ENCODE measurements at regions not wholly inside any gene's neighbourhood (a gene's known extent, or its start where the extent isn't known, plus 50 kb on each side); places are given as distances from the start of the nearest gene placed in this dataset.
"Not testable (repeated sequence)": the region's sequence is repeated elsewhere in the genome, so short reads cannot be mapped to it uniquely, and the experiment has no call there.

GRCh38 chr10:34013235-34013634 is 678.8 kb upstream of the NRP1 start:
- DNase-seq, result no peak

DNA sequence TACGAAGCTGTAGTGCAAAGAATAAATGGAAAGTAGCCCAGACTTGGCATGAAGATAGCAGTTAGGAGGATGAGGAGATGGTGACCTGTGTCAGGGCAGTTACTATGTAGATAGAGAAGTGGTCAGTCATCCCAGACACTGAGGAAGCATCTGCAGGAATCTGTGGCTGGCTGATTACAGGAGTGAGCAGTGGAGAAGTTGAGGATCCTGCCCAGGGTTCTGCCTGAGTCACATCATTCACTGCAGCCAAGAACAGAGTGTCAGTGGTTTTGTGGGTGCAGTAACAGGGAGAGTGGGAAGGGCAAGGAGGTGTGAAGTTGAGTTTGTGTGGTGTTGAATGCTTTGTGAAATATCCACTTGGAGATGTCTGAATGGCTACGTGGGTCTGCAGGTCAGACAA is 676.4 kb upstream of the NRP1 start:
- no peak for DNase-seq

DNA sequence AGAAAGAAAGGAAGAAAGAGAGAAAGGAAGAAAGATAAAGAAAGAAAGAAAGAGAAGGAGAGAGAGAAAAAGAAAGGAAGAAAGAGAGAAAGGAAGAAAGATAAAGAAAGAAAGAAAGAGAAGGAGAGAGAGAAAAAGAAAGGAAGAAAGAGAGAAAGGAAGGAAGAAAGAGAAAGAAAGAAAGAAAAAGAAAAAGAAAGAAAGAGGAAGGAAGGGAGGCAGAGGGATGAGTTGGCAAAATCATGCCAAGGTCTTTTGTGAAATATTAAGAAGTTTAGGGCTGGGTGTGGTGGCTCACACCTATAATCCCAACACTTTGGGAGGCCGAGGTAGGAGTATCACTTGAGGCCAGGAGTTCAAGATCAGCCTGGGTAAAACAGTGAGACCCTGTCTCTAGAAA is 675.8 kb upstream of the NRP1 start:
- DNase-seq, result not testable (repeated sequence)

DNA sequence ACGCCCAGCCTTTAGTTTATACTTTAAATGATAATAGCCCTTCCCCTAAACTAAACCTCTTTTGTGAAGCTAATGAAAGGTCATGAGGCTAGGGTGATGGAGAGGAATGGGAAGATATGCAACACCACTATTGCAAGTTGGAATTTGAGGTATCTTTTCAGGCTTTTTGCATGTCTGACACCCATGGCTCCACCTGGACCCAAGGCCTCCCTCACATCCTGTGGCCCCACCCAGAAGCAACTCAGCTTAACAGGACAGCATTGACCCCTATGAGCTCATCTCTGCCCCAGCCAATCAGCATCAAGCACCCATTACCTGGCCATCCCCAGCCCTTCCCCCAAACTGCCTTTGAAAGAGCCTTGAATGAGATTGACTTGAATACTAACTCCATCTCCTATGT is 674.2 kb upstream of the NRP1 start:
- no peak for DNase-seq

DNA sequence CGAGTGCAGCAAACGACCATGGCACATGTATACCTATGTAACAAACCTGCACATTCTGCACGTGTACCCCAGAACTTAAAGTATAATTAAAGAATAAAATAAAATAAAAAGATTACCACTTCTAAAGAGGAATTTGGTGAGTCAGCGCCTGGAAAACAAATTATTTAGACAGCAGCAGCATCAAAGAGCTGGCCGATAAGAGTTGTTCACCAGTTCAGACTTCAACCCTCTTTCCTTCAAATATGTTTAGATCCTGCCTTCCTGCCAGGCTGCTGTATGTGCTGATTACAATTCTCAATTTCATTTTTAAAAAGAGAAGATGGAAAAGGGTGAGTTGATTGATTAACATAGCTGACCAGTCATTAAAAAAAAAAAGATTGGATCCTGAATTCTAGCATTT is 672.0 kb upstream of the NRP1 start:
- no peak for DNase-seq

DNA sequence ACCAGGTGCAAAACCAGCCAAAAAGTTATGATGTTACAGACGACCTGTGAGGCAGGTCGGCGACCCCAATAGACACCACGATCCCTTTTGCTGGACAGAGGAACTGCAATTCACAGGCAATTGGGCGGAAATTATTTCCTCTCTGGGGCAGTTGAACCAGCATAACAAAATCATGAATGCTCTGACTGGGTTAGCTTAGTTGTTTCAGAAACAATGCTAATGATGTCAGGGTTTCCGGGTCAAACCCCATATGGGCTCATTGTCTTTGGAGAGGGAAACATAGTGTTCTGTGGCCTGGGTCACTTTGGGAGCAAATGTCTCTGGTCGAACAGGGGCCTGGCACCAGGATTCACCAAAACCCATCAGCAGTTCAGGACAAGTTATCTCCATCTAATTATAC is 669.1 kb upstream of the NRP1 start:
- DNase-seq, result no peak

DNA sequence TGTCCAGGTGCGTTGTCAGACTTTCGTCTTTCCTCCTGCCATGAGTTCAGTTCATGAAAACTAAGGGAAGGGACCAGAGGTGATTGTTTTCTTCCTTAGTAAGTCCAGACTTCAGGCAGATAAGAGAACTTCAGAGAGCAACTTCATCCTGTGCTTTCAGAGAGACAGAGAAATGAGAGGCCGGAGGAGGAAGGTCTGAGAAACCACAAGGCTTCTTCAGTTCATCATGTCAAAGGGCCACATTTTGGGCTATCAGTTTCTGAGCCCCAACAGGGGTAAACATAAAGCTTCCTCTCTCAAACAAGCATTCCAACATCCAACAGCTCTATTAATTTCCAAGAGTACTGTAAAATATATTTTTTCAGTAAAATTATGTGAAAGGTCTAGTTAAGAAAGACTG is 668.4 kb upstream of the NRP1 start:
- no peak for DNase-seq

- DNase-seq, result no peak
These were observed 667.4 kb upstream of the NRP1 start for GRCh38 chr10:34001831-34002230.

GRCh38 chr10:34001087-34001580 is 666.7 kb upstream of the NRP1 start:
- no peak for DNase-seq

- DNase-seq, result no peak
These were observed 659.5 kb upstream of the NRP1 start for GRCh38 chr10:33993917-33994316.

DNA sequence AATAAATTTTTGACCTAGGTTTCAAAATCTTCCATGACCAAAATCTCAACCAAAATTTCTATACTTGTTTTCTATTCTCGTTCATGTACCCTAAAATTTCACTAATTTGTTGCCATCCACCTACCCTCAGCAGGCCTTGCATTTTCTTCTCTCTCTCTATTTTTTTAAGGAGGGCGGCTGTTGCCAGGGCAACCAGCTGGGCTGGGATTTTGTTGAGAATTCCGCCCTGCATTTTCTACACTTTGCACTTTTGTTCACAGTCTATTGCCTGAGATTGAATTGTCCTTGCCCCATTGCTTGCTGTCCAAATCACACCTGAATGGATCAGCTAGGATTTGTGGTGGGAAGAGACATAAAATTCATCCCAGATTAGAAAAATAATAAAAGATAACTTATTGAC is 657.5 kb upstream of the NRP1 start:
- DNase-seq, result no peak

DNA sequence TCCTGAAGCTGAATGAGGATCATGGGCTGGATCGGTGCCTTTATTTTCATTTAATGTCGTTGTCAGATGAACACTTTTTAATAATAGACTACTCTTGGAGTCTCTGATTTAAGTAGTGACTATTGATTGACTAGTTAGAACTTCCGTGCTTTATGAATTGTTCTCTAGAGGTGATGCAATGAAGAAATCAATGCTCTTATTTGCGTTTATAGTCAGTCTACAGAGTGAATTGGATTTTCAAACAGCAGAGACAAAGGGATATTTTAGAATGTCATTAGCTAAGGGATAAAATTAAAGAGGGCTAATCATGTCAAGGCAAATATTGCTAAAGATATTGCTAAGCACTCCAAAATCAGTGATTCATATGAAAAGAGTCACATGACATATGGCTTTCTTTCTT is 652.0 kb upstream of the NRP1 start:
- no peak for DNase-seq

GRCh38 chr10:33986016-33986415 is 651.5 kb upstream of the NRP1 start:
- DNase-seq, result no peak

DNA sequence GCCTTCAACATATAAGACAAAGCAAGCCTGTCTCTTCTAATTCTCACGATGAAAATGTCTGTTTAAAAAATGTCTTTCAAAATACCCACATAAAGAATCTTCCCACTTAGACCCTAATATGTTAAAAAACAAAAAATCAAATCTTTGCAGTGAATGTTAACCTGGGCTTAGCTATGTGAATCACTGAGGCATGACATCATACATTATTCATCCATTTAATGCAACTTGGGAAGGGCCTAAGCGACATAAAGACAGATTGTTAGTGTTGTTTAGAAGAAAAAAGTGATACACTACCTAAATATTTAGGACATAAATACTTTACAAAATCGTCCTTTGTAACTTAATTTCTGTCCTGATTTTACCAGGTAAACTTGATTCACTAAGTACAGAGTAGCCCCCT is 648.5 kb upstream of the NRP1 start:
- peak; percentile 7 for DNase-seq

DNA sequence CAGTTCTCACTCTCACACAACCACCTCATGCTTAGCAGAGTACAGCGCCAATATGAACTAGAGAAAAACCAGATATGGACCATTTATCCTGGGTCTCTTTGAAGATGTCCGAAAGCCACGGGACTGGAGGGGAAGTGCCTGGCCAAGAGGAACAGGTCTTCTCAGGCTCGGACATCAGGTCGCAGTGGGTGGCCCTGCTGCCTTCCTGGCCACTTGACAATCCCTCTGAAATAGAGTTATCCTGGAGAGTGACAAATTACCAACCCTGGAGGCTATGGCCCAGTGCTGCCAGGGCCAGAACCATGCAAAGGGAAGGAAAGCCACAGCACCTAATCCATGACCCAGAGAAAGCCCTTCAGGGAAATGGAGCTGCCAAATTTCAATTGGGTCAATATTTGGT is 646.8 kb upstream of the NRP1 start:
- DNase-seq, result no peak

- no peak for DNase-seq
These were observed 644.7 kb upstream of the NRP1 start for GRCh38 chr10:33979195-33979594.

DNA sequence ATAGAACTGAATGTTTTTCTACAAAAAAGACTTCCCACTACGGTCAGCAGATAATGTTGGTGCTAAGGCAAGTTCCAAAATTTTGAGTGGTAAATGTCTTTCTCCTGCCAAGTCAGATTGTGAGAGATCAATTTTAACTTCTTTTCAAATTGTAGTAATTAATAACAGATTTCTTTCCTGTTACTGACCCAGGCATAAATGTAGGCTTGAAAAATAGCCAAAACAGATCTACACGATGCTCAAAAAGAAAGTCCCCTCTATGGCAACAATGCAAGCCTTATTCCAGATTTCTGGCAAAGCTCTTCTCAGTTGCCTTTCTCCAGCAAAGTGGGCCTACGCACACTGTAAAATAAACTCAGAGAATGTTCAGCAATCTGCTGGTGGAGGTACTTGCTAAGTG is 641.0 kb upstream of the NRP1 start:
- no peak for DNase-seq

DNA sequence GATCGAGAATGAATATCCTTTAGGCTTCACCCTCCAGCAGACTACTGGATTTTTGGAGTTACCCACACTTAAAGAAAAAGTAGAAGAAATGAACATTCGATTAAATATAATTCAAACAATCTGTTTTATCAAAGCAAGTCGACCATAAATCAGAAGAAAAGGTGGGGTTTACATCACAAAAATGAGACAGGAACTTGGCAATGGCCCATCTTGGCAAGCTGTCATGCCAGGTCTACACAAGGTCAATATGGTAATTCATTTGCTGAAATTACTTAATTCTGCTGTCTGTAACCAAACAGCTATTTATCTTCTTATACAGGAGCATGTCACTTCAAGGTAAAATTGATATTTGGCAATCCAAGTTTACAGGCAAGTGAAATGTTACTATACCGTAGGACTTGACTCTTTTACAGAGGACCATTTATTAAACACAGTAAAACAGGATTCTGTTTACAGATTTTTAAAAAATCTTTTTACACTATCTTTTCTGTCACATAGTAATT is 640.6 kb upstream of the NRP1 start:
- DNase-seq, result no peak

- DNase-seq, result no peak
These were observed 634.5 kb upstream of the NRP1 start for GRCh38 chr10:33968983-33969382.

- DNase-seq, result no peak
These were observed 633.2 kb upstream of the NRP1 start for GRCh38 chr10:33967606-33968120.

DNA sequence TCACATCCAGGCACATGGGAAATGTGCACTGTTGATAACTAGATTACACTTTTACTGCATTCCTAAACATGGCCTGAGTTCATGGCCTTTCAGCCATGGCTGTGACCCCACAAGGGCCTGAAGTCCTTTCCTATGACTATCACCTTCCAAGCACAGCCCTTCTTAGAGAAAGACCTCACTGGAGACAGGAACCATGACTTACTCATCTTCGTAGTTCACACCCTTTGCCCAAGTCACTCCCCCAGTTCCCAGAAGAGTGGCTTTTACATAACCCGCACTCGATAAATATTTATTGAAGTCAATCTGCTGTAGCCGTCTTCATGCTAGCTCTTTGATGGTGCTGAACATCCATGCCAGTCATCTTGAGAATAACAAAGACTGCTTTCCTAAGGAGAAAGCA is 632.5 kb upstream of the NRP1 start:
- no peak for DNase-seq

DNA sequence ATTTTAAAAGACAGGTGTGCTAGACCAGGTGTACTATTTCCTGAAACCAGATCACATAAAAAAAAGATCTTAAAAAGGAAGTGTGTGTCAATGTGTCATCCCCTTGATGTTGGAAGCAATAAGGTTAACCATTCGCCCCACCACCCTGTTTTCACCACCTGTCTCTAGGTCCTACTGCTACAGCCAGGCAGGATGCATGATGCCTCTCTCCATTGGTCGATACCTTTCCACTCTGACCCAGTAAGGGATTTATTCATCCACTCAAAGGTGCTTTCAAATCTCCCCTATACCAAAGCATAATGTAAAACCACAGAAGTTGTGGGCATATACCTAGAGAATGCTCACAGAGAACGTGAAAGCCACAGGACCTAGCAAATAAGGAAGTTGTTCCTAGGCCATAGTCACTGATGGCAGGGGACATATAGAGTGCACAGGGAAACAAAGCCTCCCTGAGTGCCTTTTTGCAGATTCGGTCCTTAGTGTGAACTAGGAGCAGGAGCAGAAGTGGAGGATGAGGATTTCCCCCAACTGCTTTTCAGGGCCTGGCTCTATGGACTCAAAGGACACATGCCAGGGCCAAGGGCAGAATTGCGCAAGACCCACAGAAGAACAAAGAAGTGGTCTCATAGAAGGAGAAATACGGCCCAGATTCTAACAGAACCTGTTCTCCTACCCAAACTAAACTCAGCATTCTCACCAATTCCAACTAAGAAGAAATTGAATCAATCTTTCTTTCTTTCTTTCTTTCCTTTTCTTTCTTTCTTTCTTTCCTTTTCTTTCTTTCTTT is 631.5 kb upstream of the NRP1 start:
- no peak for DNase-seq

- peak; percentile 87 for DNase-seq
These were observed 629.3 kb upstream of the NRP1 start for GRCh38 chr10:33963729-33964128.

- DNase-seq, result not testable (repeated sequence)
These were observed 621.9 kb upstream of the NRP1 start for GRCh38 chr10:33956322-33956721.

- no peak for DNase-seq
These were observed 621.2 kb upstream of the NRP1 start for GRCh38 chr10:33955676-33956075.

All from fibroblast of skin of back (primary cell).